Nephron (organoid): ENCODE measurements at regions not wholly inside any gene's neighbourhood (a gene's known extent, or its start where the extent isn't known, plus 50 kb on each side); places are given as distances from the start of the nearest gene placed in this dataset.

Source experiments
- H3K27ac Mint-ChIP-seq, 3 experiments: 2 replicates each; pipeline ENCODE4 v1.8.0; 2020; ENCODE audit warnings: mixed read lengths in 3 of 3, mild to moderate bottlenecking in 2 of 3, moderate library complexity in 1 of 3
- H3K27me3 Mint-ChIP-seq: 2 replicates; pipeline ENCODE4 v1.8.0; 2021; ENCODE audit warnings: low read depth, mild to moderate bottlenecking, moderate library complexity, mixed read lengths
- H3K36me3 Mint-ChIP-seq: 2 replicates; pipeline ENCODE4 v1.8.0; 2020; ENCODE audit warnings: low read depth, mixed read lengths
- H3K4me1 Mint-ChIP-seq: 2 replicates; pipeline ENCODE4 v1.8.0; 2020; ENCODE audit warnings: mixed read lengths
- H3K4me3 Mint-ChIP-seq, 3 experiments: 2 replicates each; pipeline ENCODE4 v1.8.0; 2020; ENCODE audit warnings: mild to moderate bottlenecking in 3 of 3, mixed read lengths in 3 of 3, moderate library complexity in 2 of 3
- H3K9me3 Mint-ChIP-seq: 2 replicates; pipeline ENCODE4 v1.8.0; 2020; ENCODE audit warnings: mixed read lengths
- TF ChIP-seq, protein P1 (sequence below), 3 experiments: fragments of 200-600 bp; sonication (generic); IDR thresholded peaks; one replicate each; pipeline ENCODE4 v1.5.0; 2021; ENCODE audit warnings: antibody characterized with exemption in 3 of 3; ENCODE audit not compliant: unreplicated experiment in 3 of 3

DNA sequence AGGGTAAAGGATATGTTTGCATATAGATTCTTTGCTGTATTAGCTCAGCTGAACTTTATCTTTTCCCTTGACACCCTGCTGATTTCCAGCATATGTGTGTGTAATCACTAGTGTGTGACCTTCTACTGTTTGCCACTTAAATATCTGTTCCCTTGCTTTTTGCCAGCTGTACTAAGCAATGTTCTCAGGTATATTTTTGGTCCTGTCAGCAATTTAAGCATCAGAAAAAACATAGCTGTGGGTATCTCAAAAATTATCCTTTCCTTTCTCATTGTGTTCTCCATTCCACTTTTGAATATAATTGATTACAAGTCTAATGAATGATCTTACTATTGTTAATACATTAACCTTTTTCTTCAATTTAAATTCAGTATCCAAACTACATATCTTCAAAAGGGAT lies 59.2 kb upstream of the CDH10 start:
- TF ChIP-seq, protein P1, sequence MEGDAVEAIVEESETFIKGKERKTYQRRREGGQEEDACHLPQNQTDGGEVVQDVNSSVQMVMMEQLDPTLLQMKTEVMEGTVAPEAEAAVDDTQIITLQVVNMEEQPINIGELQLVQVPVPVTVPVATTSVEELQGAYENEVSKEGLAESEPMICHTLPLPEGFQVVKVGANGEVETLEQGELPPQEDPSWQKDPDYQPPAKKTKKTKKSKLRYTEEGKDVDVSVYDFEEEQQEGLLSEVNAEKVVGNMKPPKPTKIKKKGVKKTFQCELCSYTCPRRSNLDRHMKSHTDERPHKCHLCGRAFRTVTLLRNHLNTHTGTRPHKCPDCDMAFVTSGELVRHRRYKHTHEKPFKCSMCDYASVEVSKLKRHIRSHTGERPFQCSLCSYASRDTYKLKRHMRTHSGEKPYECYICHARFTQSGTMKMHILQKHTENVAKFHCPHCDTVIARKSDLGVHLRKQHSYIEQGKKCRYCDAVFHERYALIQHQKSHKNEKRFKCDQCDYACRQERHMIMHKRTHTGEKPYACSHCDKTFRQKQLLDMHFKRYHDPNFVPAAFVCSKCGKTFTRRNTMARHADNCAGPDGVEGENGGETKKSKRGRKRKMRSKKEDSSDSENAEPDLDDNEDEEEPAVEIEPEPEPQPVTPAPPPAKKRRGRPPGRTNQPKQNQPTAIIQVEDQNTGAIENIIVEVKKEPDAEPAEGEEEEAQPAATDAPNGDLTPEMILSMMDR (IDR thresholded peaks at IDR 0.05; ENCODE audit: unreplicated experiment in 3 of 3) = no peak
- Mint-ChIP-seq H3K9me3 (no peaks in the 10 kb centered on the region), H3K36me3 (no peaks in the 10 kb centered on the region), H3K27ac (no peak overlapping the region), H3K27me3 (no peaks in the 10 kb centered on the region), H3K4me1 (no peaks in the 10 kb centered on the region), H3K4me3 (no peak overlapping the region)
